HG03064 (cell line): ENCODE measurements at regions not wholly inside any gene's neighbourhood (a gene's known extent, or its start where the extent isn't known, plus 50 kb on each side); places are given as distances from the start of the nearest gene placed in this dataset.
"Not testable (repeated sequence)": the region's sequence is repeated elsewhere in the genome, so short reads cannot be mapped to it uniquely, and the experiment has no call there.

ENCODE experiments used
- ATAC-seq: cut with Tn5 transposase; IDR thresholded peaks from one replicate; pipeline ENCODE4 v1.9.1; 2021; ENCODE audit warnings: low read depth; ENCODE audit not compliant: unreplicated experiment

- ATAC-seq: no peak
Measured at GRCh38 chr5:118311103-118311819, 677.1 kb downstream of the DTWD2 start.

- no peak for ATAC-seq
Measured at GRCh38 chr5:118310401-118310800, 677.9 kb downstream of the DTWD2 start.

- no peak for ATAC-seq
Measured at GRCh38 chr5:118303296-118303695, 685.1 kb downstream of the DTWD2 start.

GRCh38 chr5:118302786-118303185, 685.6 kb downstream of the DTWD2 start:
- no peak for ATAC-seq

GRCh38 chr5:118301696-118302095, 686.7 kb downstream of the DTWD2 start:
- no peak for ATAC-seq

- no peak for ATAC-seq
Measured at GRCh38 chr5:118295045-118295444, 693.3 kb downstream of the DTWD2 start.

GRCh38 chr5:118293378-118293777, 695.0 kb downstream of the DTWD2 start:
- ATAC-seq: no peak

- ATAC-seq: no peak
Measured at GRCh38 chr5:118290204-118290603, 698.1 kb downstream of the DTWD2 start.

- not testable (repeated sequence) for ATAC-seq
Measured at GRCh38 chr5:118284230-118284629, 704.1 kb downstream of the DTWD2 start.

- not testable (repeated sequence) for ATAC-seq
Measured at GRCh38 chr5:118282480-118283038, 705.8 kb downstream of the DTWD2 start.

- no peak for ATAC-seq
Measured at GRCh38 chr5:118279540-118280294, 708.6 kb downstream of the DTWD2 start.

- ATAC-seq: no peak
Measured at GRCh38 chr5:118270526-118270925, 717.8 kb downstream of the DTWD2 start.

- no peak for ATAC-seq
Measured at GRCh38 chr5:118258223-118258622, 730.1 kb downstream of the DTWD2 start.

GRCh38 chr5:118257066-118257465, 731.3 kb downstream of the DTWD2 start:
- no peak for ATAC-seq

GRCh38 chr5:118253225-118254061, 734.9 kb downstream of the DTWD2 start:
- ATAC-seq: no peak

- ATAC-seq: peak; percentile 86
Measured at GRCh38 chr5:118249386-118249785, 739.0 kb downstream of the DTWD2 start.

- no peak for ATAC-seq
Measured at GRCh38 chr5:118247458-118247857, 740.9 kb downstream of the DTWD2 start.

GRCh38 chr5:118243613-118244012, 744.7 kb downstream of the DTWD2 start:
- no peak for ATAC-seq

GRCh38 chr5:118243068-118243467, 745.3 kb downstream of the DTWD2 start:
- no peak for ATAC-seq

- no peak for ATAC-seq
Measured at GRCh38 chr5:118236108-118236849, 752.1 kb downstream of the DTWD2 start.
